H1 (cell line): ENCODE measurements at regions not wholly inside any gene's neighbourhood (a gene's known extent, or its start where the extent isn't known, plus 50 kb on each side); places are given as distances from the start of the nearest gene placed in this dataset.

Experiments
- BCL11A ChIP-seq, 2 experiments: IDR thresholded peaks; one replicate each; pipeline ENCODE4 v1.6.1; 2011; ENCODE audit warnings: low read depth in 2 of 2, low read length in 2 of 2, mild to moderate bottlenecking in 2 of 2
- CEBPB ChIP-seq: IDR thresholded peaks from 2 replicates; pipeline ENCODE4 v1.6.1; 2012; ENCODE audit warnings: low read depth, low read length
- CHD7 ChIP-seq: fragments of 300-600 bp; sonication (generic); IDR thresholded peaks from 2 replicates; pipeline ENCODE4 v1.7.1; 2012; ENCODE audit warnings: low read length, moderate library complexity, mild to moderate bottlenecking, inconsistent platforms; ENCODE audit not compliant: insufficient replicate concordance
- EGR1 ChIP-seq: IDR thresholded peaks from 2 replicates; pipeline ENCODE4 v1.6.1; 2011; ENCODE audit warnings: low read depth, low read length, borderline replicate concordance
- EP300 ChIP-seq, 2 experiments: IDR thresholded peaks; 1 replicate in 1 of 2; 2 replicates in 1 of 2; pipeline ENCODE4 v1.6.1; 2011 to 2012; ENCODE audit warnings: low read depth in 2 of 2, low read length in 2 of 2, mild to moderate bottlenecking in 2 of 2, borderline replicate concordance in 1 of 2, inconsistent platforms in 1 of 2, moderate library complexity in 1 of 2
- NRF1 ChIP-seq: IDR thresholded peaks from 2 replicates; pipeline ENCODE4 v1.6.1; 2011; ENCODE audit warnings: mild to moderate bottlenecking, low read depth, low read length, improper control_type of control experiment
- PHF8 ChIP-seq: fragments of 200-600 bp; sonication (generic); conservative IDR thresholded peaks from 2 replicates; pipeline ENCODE4 v1.7.1; 2012; ENCODE audit warnings: low read depth, mild to moderate bottlenecking, inconsistent platforms, low read length, moderate library complexity
- POU5F1 ChIP-seq: IDR thresholded peaks from 2 replicates; pipeline ENCODE4 v1.6.1; 2011; ENCODE audit warnings: low read depth, mild to moderate bottlenecking, low read length, moderate library complexity
- SAP30 ChIP-seq: fragments of 300-600 bp; sonication (generic); IDR thresholded peaks from 2 replicates; pipeline ENCODE4 v1.7.1; 2012; ENCODE audit warnings: low read length, moderate library complexity, mild to moderate bottlenecking, inconsistent platforms; ENCODE audit not compliant: insufficient read depth, insufficient replicate concordance
- SIN3A ChIP-seq, 2 experiments: IDR thresholded peaks in 1 of 2; conservative IDR thresholded peaks in 1 of 2; 2 replicates each; pipeline ENCODE4 v1.6.1; 2011 to 2012; ENCODE audit warnings: low read length in 2 of 2, improper control_type of control experiment in 1 of 2, low read depth in 1 of 2, mild to moderate bottlenecking in 1 of 2
- TBP ChIP-seq: IDR thresholded peaks from 2 replicates; pipeline ENCODE4 v1.6.1; 2011; ENCODE audit warnings: low read depth, low read length, improper control_type of control experiment
- TCF12 ChIP-seq: IDR thresholded peaks from 2 replicates; pipeline ENCODE4 v1.6.1; 2011; ENCODE audit warnings: low read depth, mild to moderate bottlenecking, low read length

- TF ChIP-seq CHD7 = no peak
- no peak for TF ChIP-seq EGR1
- TF ChIP-seq POU5F1 = no peak
- no peak for TF ChIP-seq SAP30
- no peak for TF ChIP-seq PHF8
- TF ChIP-seq CEBPB = no peak
- no peak for TF ChIP-seq NRF1
- no peak for TF ChIP-seq EP300 (IDR thresholded peaks at IDR 0.05; ENCODE audit: borderline replicate concordance in 1 of 2, low read depth in 2 of 2, low read length in 2 of 2)
- no peak for TF ChIP-seq SIN3A (conservative IDR thresholded peaks at IDR 0.05 in 1 of 2, IDR thresholded peaks at IDR 0.05 in 1 of 2; ENCODE audit: low read depth in 1 of 2, low read length in 2 of 2)
- no peak for TF ChIP-seq BCL11A (IDR thresholded peaks at IDR 0.05; ENCODE audit: low read depth in 2 of 2, low read length in 2 of 2)
- no peak for TF ChIP-seq TBP
- TF ChIP-seq TCF12 = no peak
Measured at GRCh38 chr5:113974976-113975375, 386.9 kb upstream of the KCNN2 start (continued).
